ENCODE measurements at regions not wholly inside any gene's neighbourhood (a gene's known extent, or its start where the extent isn't known, plus 50 kb on each side); places are given as distances from the start of the nearest gene placed in this dataset.

- TF ChIP-seq POLR2AphosphoS5 (IDR thresholded peaks at IDR 0.05), result no peak
- TF ChIP-seq, protein P1, sequence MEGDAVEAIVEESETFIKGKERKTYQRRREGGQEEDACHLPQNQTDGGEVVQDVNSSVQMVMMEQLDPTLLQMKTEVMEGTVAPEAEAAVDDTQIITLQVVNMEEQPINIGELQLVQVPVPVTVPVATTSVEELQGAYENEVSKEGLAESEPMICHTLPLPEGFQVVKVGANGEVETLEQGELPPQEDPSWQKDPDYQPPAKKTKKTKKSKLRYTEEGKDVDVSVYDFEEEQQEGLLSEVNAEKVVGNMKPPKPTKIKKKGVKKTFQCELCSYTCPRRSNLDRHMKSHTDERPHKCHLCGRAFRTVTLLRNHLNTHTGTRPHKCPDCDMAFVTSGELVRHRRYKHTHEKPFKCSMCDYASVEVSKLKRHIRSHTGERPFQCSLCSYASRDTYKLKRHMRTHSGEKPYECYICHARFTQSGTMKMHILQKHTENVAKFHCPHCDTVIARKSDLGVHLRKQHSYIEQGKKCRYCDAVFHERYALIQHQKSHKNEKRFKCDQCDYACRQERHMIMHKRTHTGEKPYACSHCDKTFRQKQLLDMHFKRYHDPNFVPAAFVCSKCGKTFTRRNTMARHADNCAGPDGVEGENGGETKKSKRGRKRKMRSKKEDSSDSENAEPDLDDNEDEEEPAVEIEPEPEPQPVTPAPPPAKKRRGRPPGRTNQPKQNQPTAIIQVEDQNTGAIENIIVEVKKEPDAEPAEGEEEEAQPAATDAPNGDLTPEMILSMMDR (IDR thresholded peaks at IDR 0.05 in 8 of 11, conservative IDR thresholded peaks at IDR 0.05 in 3 of 11), result no peak
Measured at GRCh38 chr10:21079330-21079658, 182.2 kb upstream of the NEBL start.
